GM21576 (cell line): ENCODE measurements at regions not wholly inside any gene's neighbourhood (a gene's known extent, or its start where the extent isn't known, plus 50 kb on each side); places are given as distances from the start of the nearest gene placed in this dataset.

Experiments used
- ATAC-seq: cut with Tn5 transposase; IDR thresholded peaks from one replicate; pipeline ENCODE4 v1.9.1; 2021; ENCODE audit warnings: mild to moderate bottlenecking, moderate library complexity; ENCODE audit not compliant: unreplicated experiment

GRCh38 chr3:168191856-168192255 lies 96.1 kb upstream of the GOLIM4 start:
- ATAC-seq: no peak

GRCh38 chr3:168187233-168187632 lies 91.5 kb upstream of the GOLIM4 start:
- no peak for ATAC-seq

GRCh38 chr3:168186293-168186983 lies 90.7 kb upstream of the GOLIM4 start:
- ATAC-seq: no peak

- no peak for ATAC-seq
These were observed 88.0 kb upstream of the GOLIM4 start for GRCh38 chr3:168183774-168184173.

- ATAC-seq: no peak
These were observed 73.0 kb upstream of the GOLIM4 start for GRCh38 chr3:168168743-168169142.

- ATAC-seq: peak; percentile 78
These were observed 69.9 kb upstream of the GOLIM4 start for GRCh38 chr3:168165390-168166269.

- no peak for ATAC-seq
These were observed 66.4 kb upstream of the GOLIM4 start for GRCh38 chr3:168162172-168162571.

- no peak for ATAC-seq
These were observed 66.0 kb upstream of the GOLIM4 start for GRCh38 chr3:168161696-168162095.

- no peak for ATAC-seq
These were observed 62.2 kb upstream of the GOLIM4 start for GRCh38 chr3:168157903-168158302.

GRCh38 chr3:168157099-168157700 lies 61.5 kb upstream of the GOLIM4 start:
- no peak for ATAC-seq

GRCh38 chr3:168156479-168156878 lies 60.8 kb upstream of the GOLIM4 start:
- ATAC-seq: no peak

- no peak for ATAC-seq
These were observed 59.6 kb upstream of the GOLIM4 start for GRCh38 chr3:168155303-168155702.

GRCh38 chr3:168154089-168154488 lies 58.4 kb upstream of the GOLIM4 start:
- no peak for ATAC-seq

- ATAC-seq: no peak
These were observed 56.4 kb upstream of the GOLIM4 start for GRCh38 chr3:168152149-168152548.
